CD4-positive, alpha-beta T cell treated with Interleukin-10 for 1 hour (primary cell): ENCODE measurements at regions not wholly inside any gene's neighbourhood (a gene's known extent, or its start where the extent isn't known, plus 50 kb on each side); places are given as distances from the start of the nearest gene placed in this dataset.
"Not testable (repeated sequence)": the region's sequence is repeated elsewhere in the genome, so short reads cannot be mapped to it uniquely, and the experiment has no call there.

Experiments
- DNase-seq: peaks from one replicate; pipeline ENCODE4 v3.0.0-alpha.2; 2020

DNA sequence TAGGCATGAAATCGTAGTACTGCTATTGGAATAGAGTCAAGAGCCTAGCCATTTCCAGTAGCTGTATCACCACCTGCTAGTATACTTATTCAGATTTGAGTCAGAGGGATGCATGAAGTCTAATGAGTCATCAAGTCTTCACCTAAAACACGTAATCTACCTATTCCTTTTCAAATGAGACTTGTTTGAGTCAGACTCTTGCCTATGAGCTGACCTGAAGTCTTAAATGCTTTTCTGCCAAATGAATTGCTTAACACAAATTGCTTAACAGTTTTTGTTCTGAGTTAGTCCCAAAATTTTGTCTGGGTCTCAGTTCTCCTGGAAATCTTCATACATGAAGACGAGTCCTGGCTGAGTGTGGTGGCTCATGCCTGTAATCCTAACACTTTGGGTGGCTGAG is 165.2 kb downstream of the GNAT3 start:
- no peak for DNase-seq

DNA sequence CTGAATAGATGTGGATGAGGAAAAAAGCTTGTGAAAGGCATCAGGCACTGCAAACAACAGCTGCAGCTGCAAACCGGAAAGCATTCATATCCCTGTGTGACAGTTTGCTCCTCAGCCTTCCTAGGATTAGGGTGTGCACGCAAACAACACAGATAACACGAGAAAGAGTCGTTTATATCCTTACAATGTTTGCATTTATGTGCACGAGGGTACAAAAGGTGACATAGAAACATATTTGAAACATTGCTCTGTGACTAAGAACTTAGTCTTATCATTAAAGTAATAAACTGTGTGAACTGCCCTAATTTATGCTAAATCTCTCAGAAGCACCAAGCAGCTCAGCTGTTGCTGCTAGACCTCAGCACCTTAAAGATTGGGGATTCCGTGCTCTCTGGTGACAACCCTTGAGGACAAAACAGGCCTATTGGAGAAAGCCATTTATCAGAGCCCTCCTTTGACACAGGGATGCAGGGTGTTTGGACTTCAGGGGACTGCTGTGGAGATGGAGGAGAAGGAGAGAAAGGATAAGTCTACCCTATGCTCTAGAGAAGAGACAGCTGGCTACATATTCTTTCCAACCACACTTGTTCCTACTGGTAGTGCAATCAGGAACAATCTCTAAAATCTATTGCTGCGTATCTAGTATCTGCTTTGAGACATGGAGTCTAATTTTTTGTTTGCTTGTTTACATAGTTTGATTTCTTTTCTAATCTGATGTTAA is 176.2 kb downstream of the GNAT3 start:
- no peak for DNase-seq

DNA sequence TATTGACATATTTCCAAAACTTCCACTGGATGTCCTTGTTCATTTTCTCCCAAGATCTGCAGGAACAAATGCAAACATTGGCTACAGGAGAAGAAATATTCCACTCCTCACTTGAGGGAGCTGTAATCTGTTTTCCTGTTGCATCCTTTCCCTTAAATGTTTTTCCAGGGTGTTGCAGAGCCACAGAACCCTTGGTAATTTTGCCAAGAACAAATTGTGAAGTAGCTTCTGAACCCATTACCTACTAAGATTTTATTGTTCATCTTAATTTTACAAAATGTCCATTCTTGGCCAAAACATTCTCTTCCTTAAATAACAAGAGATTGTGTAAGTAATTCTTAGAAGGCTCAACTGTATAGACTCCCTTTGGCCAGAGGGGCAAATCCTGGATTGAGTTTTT is 177.0 kb downstream of the GNAT3 start:
- DNase-seq, result no peak

DNA sequence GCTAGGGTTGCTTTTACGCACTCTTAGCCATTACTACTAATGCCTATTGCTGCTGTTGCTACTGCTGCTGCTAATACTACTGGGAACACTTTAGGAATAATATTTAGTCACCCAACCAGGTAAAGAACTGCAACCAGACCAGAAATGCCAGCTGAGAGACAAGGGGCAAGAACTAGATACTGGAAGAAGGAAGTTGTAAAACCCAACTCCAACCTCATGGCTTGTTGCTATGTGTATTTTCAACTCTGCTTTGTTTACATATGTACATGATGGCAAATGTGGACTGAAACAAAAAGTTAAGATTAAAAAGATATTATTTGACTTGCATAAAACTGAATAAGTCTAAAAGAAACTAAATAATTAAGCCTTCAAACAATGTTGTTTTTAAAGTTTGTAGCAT is 177.7 kb downstream of the GNAT3 start:
- no peak for DNase-seq

DNA sequence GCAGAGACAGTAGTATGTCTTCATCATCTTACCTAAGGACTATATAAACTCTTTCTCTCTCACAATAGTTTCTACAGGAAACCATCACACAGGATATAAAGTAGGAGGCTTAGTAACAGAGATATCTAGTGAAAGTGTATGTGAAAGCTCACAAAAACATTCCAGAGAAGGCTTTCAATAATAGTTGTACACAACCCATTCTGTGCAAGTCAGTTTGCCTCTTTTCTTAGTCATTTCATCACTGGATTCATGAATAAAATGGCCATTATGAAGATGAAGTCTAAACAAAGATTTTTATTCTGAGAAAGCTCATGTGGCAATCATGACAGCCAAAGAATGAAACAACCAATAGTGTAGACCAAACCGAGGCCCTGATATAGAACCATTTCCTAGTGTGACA is 178.8 kb downstream of the GNAT3 start:
- no peak for DNase-seq

DNA sequence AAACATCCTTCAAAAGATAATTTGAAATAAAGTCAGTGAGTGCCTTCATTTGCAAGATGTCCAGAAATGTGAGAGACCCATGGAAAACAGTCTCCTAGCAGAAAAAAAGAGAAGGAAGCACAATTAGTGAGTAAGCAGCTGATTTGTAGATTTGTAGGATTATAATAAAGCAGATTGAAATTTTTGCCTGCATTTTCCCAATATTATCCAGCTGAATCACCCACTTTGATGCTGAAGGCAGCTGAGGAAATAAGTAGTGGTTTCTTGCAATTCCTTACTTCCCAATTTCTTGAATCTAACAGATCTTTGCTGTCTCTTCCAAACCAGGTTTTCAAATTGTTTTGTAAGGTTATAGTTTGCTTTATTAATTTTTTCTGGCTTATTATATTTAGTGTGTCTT is 181.4 kb downstream of the GNAT3 start:
- no peak for DNase-seq

DNA sequence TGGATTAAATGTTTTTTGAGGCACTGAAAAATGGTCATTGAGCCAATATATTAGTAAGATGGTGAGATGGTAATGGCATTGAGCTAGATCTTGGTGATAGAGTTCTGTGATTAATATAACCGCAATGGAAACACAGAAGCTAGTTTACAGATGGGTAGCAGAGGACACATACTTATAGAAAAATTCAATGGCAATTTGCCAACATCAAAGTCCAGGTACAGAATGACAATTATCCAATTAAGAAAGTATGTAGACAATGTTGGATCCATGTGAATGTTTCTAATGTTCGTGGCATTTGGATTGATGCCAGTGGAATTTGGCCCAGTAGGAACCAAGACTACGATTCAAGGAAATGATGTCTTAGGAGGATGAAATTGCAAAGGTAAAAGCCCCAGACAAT is 187.8 kb downstream of the GNAT3 start:
- no peak for DNase-seq

DNA sequence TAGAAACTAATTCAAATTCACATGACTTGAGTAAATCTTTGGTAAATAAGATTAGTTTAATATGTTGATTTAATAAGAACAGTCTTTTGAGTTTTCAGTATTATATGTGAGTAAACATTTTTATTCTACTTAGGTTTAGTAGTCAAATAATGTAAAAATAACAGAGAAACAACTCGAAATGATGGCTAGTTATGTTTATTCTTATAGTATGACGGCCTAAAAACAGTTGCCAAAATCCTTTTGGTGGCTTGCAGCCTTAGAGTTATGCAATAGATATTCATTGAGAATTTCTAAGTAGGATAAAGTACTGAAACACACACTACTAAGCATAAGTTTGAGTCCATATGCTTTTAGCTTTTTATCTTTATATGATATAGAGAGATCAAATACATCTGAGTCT is 184.8 kb downstream of the GNAI1 start:
- DNase-seq, result no peak

DNA sequence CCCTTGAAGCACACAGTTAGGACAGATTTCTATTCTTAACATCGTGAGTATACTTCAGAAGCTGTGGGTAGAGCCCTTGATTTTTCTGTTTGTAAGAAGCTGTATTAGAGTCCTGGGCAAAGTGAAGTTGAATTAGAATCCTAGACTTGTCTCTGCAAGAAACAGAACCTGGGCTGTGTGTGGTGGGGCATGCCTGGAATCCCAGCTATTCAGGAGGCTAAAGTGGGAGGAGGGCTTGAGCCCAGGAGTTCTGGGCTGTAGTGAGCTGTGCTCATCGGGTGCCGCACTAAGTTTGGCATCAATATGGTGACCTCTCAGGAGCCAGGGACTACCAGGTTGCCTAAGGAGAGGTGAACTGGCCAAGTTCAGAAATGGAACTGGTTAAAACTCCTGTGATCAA is 183.4 kb downstream of the GNAI1 start:
- no peak for DNase-seq

DNA sequence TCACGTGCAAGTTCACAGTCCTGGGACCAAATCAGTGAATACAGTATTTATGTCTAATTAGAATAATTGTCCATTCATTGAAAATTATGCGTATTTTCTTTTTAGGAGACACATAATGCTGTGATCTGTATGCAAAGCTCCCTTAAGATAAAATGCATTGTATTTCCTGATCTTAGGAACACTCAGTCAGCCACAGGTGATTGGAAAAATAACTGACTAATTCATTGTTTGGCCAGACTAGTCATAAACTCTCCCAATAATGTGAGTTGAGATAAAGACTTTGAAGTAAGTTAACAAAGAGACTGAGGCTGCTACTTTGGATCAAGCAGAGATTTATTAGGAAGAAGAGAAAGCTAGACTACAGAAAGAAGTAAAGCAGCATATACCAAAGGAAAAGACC is 182.2 kb downstream of the GNAI1 start:
- no peak for DNase-seq

DNA sequence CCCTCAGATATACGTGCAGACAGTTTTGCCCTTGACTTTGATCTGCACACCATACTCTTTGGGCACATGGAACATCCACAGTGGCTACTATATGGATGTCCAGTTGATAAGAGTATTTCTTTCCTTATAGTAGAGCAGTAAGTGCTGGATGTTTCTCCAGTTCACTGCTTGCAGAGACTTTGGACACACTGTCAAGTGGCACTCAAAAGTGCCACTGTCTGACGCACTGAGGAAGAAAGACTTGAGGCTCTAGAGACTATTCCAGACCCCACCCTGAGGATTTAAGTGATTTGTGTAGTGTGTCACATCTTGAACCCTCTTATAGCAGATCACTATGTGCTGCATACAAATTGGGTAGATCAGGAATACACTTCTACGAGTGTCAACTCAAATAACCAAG is 179.1 kb downstream of the GNAI1 start:
- no peak for DNase-seq

DNA sequence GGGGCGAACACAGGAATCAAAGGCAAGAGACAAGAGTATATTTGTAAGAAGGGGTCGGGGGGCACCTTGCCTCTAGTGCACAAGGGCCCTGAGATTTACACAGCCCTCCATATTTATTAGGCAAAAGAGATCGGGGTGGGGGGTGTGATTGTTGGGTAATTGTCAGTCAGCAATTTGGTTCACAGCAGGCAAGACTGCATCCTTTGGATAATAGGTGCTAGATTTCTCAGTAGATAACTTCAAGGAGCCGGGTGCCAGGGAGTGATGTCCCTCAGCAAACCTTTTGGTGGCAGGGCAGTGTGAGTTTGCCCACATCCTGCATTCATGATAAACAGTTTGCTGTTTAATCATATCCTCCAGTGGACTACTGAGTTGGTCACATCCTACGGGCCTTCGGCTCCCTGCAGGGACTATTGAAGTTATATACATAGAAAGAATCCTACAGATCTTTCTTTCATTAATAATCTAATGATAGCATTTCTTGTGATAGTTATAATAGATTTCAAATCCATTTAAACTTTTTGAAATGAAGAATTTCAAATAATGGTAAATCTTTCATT is 178.5 kb downstream of the GNAI1 start:
- no peak for DNase-seq

DNA sequence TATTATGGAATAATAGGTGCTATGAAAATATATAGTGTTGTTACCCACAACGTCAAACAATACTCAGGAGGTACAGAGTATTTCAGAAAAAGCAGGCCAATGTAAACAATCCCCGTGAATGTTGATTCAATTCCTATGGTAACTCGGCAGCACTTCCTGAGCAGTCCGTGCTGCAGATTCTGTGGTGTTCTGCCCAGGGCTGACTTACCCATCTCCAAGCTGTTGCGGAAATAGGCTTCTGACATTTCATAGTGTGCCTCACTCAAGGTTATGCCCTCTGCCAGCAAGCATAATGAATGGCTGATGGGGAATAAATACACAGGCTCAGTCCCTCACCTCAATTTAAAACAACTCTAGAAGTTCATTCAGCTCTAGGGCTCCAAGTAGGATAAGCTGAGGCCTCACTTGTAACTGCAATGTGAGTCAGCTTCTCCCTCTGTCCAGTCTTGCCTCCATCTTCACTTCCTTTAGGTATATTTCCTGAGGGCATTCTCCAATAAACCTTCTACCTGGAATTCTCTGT is 177.6 kb downstream of the GNAI1 start:
- DNase-seq, result peak; percentile 4

DNA sequence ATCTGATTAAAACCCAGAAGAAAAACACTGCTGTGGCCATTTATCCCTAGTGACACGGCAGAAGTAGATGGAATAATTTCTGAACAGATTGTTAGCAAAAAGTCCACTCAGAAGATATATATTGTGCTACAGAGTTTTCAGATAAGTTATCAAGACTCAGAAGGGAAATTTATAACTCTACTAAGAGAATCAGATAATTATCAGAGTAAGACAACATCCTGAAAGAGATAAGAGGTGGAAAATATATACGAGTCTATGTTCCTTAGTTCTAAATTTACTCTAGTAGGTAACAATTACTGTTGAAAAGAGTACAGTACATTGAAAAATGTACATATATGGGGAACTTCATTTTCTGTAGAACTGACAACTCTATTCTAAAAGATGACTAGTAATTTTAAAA is 176.7 kb downstream of the GNAI1 start:
- DNase-seq, result no peak

DNA sequence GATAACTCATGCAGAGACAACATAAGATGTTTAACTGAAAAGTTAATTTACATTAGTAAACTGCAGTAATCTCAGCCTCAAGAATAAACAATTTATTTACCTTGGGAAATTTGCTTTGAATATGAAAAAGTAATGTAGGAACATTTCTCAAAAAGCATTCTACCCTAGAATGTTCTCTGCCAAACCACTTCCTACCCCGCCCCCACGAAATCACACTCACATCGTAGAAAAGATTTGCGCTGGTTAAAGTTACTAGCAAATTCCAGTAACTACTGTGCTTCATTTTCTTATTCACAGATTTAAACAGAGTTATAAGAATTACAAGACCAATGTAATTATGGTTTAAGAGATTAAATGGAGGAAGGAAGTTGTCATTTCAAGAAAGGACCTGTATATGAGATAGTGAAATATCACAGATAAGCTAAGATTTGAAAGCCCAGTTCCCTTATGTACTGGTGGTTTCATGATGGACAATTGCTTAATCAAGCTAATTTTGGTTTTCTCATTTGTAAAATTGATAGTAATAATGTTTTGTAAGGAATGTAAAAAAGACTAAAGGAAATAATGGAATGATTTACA is 175.4 kb downstream of the GNAI1 start:
- no peak for DNase-seq

DNA sequence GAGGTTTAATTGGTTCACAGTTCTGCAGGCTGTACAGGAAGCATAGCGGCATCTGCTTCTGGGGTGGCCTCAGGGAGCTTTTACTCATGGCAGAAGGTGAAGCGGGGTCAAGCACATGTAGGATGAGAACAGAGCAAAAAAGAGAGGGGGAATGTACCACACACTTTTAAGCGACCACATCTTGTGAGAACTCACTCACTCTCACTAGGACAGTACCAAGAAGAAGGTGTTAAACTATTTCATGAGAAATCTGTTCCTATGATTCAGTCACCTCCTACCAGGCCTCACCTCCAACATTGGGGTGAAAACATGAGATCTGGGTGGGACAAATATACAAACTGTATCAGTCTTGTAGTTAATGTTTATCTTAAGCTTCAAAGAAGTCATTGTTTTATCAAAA is 174.7 kb downstream of the GNAI1 start:
- no peak for DNase-seq

DNA sequence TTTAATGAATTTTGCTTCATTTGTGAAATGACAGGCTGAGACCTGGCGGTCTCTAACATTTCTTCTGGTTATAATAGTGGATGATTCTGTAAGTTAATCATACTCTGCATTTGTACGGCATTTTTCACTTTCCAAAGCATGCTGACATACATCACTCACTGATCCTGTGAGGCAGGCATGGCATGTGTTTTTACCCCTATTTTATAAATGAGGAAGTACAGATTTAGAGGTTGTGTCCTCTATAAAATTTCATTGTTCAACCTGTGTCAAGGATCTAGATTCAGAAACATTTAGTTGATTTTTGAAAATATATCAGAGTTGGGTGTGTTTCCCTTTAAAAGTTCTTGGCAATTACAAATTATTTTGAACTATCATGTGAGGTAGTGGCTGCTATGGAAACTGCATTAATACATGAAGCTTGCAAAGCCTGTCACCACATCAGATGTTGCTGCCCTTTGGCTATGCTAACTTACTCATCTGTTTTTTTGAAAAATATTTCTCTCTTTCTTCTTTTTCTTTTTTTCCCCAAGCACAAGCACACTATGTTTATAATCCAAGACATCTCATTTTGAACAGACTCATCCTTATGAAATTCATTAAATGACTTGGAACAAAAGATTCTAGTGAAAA is 172.7 kb downstream of the GNAI1 start:
- DNase-seq, result no peak

DNA sequence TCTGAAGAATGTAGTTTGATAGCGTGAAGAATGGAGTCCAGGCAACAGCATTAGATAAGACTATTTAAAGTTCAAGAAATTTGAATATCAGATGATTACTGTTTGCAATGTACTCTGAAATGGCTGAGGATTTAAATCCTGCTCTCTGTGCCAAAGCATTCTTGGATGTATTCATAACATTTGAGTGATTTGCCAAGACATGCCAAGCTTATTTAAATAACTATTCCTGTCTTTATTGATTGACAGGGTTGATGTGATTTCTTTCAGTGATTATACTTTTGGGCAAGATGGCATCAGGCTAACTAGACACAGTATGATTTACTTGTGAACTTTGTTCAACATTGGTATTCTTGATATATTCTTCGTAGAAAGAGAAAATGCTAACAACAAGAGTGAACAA is 168.7 kb downstream of the GNAI1 start:
- DNase-seq, result no peak

DNA sequence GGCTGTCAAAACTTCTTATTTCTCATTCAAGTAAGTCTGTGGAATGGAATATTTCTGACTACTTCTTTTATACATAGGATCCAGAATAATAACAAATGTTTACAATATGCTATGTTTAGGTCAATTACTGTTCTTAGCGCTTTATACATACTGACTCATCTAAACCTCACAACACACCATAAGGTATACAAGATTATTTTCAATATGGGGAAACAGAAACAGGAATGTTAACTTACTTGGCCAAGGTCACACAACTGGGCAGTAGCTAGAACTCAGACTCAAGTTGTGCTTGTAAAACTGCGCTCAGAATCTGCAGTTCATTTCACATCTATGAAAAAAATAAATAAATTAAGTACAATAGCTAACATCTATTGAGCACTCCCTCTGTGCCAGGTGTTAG is 168.0 kb downstream of the GNAI1 start:
- DNase-seq, result no peak

DNA sequence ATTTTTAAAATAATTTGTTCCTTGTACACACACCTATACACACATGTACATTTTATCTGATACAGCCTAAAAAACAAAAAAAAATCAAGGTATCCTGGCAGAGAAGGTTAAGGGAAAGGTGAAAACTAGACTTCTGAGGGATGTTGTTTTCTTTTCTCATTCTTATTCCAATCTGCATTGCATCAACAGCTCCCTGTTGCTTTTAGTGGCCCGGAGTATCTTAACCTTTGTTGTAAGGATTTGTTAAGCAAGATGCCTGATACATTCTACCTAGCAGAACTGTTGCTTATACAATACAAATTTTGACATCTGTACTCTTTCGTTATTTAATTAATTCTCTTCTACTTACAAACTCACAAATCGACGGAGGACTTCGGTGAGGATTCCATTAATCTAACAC is 167.4 kb downstream of the GNAI1 start:
- no peak for DNase-seq

DNA sequence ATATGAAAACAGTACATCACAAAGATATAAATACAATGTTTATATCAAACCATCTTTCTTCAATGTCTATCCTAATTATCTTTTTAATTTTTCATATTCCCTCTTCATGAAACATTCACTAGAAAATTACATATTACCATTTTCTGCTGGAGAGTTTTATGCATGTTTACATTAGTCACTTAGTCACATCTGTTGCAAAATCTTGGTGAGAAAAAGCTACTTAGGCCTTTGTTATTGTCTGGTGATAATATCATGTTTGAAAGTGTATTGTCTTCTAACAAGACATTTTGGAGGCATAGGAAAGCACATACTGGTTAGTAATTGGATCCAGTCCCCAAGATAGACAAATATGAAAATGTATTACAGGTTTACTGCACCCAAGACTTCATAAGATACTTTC is 163.6 kb downstream of the GNAI1 start:
- DNase-seq, result no peak

DNA sequence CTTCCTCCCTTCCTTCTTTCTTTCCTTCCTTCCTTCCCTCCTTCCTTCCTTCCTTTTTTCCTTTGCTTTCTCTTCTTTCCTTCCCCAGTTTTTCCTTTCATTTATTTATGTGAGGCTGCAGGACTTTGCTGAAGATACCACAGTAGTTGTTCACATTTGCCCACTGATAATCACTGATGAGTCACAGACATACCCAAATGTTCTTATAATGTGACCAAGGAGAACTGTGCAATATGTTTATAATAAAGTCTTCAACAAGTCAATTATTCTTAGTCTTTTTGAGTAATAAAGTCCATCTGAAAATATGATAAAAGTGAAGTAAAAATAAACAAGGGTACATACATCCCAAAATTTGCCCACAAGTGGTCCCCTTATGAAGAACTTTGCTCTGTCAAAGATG is 159.7 kb downstream of the GNAI1 start:
- no peak for DNase-seq

DNA sequence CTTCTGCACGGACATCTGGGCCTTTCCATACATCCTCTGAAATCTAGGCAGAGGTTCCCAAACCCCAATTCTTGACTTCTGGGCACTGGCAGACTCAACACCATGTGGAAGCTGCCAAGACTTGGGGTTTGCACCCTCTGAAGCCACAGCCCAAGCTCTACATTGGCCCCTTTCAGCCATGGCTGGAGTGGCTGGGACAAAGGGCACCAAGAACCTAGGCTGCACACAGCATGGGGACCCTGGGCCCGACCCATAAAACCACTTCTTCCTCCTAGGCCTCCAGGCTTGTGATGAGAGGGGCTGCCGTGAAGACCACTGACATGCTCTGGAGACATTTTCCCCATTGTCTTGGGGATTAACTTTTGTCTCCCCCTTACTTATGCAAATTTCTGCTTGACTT is 158.0 kb downstream of the GNAI1 start:
- not testable (repeated sequence) for DNase-seq
